Right renal pelvis (tissue), 4 donors: ENCODE measurements at regions not wholly inside any gene's neighbourhood (a gene's known extent, or its start where the extent isn't known, plus 50 kb on each side); places are given as distances from the start of the nearest gene placed in this dataset.

Experiments
- DNase-seq, 4 donors: peaks; one replicate each; pipeline ENCODE4 v3.0.0-alpha.2; 2013; ENCODE audit warnings: low read depth in 4 of 4, low spot score in 3 of 4, missing footprints in 1 of 4

GRCh38 chr4:96649536-96649935, 809.6 kb downstream of the PDHA2 start:
- no peak for DNase-seq

- DNase-seq = no peak
Measured at GRCh38 chr4:96652158-96652557, 812.3 kb downstream of the PDHA2 start.

DNA sequence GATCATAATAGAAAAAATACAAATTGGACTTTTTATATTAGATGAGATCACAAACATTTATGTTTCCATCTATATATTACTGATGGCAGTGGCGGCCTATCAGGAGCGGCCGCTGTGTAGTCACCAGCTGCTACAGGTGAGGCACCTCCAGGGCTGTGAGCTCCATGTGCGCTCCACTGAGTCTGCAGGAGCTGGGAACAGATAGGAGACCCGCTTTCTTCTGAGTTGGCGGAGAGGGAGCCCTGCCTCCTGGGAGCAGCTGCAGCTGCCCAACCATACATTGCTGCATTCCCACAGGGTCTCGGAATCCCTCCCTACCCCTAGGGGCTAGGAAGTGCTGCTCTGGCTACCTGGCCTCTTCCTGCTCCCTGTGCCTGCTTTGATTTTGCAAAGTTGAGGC, 812.9 kb downstream of the PDHA2 start:
- no peak for DNase-seq

GRCh38 chr4:96654045-96654444, 814.2 kb downstream of the PDHA2 start:
- no peak for DNase-seq

GRCh38 chr4:96670381-96670780, 830.5 kb downstream of the PDHA2 start:
- DNase-seq = no peak

DNA sequence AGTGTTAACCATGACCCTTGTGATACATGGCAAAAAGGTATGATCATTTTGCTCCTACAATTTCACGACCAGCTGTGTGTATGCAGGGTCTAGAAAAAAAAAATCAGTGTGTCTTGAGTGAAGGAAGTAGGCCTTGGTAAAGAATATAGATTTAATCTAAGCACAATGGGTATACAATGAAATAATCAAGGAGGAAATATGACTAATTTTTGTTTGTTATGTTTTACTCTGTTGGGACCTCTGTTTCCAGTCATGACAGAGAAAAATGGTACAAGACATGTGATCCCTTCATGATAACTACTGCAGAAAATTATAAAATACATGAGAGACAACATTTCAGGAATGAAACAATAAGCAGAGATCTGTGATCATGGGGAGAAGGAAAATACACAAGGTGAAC, 835.5 kb downstream of the PDHA2 start:
- DNase-seq = no peak

DNA sequence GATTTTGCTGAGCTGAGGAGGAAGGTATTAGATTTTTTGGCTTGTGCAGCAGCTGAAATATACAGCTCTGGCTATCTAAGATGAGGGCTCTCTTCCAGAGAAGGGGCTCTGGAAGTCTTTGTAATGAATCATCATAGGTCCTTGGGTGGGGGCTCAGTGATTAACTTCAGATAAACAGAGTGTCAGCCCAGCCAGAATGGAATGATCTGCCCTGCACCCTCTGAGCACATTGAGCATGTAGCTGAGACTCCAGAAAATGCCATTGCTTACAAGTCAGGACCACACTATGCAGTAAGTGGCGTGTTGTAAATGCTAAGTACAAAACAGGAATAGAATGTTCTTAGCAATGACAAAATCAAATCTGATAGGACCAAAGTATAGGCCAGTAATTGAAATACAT, 836.0 kb downstream of the PDHA2 start:
- DNase-seq = no peak

- DNase-seq = no peak
Measured at GRCh38 chr4:96676754-96677435, 837.0 kb downstream of the PDHA2 start.

DNA sequence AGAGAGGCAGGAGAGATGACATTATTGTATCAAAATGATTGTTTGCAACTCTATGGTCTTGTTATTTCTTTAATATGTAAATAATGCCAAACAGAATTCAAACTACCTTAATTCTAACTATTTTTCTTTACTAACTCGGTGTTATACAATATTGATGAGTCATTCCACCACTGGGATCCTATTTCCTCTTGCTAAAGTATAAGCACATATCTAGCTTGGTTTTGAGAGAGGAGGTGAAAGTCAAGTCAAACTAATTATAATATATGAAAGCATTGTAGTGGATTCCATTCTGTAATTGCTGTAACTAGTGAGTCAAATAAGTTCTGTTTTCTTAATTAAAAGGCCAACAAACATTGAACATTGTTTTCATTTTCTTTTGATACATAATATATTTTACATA, 837.6 kb downstream of the PDHA2 start:
- DNase-seq = no peak

DNA sequence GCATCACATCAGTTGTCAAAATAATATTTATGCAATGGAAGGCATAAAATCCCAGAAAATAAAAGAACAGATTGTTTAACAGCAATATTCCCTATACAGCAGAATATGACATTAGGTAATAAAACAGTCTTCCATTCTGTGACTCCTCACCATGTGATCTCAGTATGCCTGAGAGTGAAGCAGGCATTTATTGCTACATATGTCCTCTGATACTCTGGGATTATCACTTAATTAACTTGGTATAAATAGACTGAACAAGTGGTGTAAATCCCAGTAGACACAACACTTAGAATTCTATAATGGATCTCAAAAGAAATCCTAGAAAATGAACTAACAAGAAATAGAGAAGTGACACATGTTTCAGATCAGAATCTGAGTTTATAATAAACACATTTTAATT, 841.3 kb downstream of the PDHA2 start:
- DNase-seq = no peak

GRCh38 chr4:96685691-96686090, 845.8 kb downstream of the PDHA2 start:
- DNase-seq = no peak

- no peak for DNase-seq
Measured at GRCh38 chr4:96691521-96691920, 851.6 kb downstream of the PDHA2 start.

DNA sequence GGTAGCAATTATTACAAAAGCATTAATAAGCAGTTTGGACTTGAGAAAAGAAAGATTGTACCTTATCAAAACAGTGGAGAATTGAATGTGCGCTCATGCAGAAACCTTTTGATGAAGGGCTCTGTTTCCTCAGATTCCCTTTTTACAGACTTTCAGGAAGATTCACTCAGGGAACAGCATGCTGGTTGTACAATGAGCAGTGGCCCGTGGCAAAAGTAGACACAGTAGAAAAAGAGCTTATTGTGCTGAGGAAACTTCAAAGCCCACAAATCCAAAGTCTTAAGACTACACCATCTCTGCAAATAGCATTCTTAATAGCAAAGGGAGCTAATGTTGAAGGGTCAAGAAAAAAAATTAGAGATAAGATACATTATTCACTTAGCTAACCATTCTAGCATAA, 858.9 kb downstream of the PDHA2 start:
- DNase-seq = no peak

GRCh38 chr4:96703265-96703664, 863.4 kb downstream of the PDHA2 start:
- DNase-seq = no peak

DNA sequence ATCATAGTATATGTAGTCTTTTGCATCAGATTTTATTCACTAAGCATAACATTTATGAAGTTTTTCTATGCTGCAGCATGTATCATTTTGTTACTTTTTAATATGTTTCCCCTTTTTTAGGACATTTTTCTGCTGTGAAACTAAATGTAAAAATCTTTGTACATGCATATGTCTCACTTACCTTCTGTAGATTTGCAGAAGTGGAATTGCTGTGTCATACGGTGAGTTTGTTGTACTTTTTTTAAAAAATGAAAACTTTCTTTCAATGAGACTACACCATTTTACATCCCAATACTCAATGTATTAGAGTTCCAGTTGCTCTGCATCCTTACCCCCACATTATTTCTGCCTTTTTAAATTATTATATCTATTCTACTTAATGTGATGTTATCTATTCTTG, 868.9 kb downstream of the PDHA2 start:
- no peak for DNase-seq

GRCh38 chr4:96713271-96713850, 873.5 kb downstream of the PDHA2 start:
- DNase-seq = no peak

- no peak for DNase-seq
Measured at GRCh38 chr4:96729641-96730040, 889.7 kb downstream of the PDHA2 start.

DNA sequence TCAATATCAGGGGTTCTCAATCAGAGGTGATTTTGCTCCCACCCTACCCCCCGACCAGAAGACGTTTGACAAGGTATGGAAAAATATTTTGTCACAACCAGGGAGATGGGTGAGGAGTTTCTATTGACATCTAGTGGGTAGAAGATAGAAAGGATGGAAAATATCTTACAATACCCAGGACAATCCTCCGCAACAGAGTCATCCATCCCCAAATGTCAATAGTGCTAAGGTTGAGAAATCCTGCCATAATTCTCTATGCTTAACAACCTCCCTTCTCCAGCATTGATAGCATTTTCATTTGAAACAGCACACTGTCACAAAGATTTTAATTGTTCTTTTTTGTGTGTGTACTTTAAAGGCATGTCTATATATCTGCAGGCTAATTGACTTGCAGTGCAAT, 890.5 kb downstream of the PDHA2 start:
- no peak for DNase-seq

DNA sequence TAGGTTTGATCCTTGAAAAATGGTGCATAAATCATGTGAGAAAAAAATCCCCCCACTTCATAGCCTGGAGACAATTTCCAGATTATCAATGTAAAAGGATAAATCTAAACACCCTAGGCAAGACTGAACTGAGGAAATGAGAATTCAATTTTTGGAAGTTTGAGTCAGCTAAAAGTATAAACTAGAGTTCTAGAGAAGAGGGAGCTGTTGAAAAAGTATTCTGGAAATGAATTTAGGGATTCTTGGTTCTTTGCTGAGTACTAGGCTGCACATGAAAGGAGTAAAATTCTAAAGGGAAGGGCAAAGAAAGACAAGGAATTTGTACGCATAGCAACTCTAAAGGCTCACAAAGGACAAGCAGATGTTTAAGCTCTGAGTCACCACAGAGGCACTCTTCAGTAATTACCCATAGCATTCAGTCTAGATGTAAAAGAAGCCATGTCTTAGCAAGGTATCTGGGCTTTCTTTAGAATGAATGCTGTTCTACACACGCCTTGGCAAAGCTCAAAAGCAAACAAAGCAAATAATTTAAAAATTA, 896.5 kb downstream of the PDHA2 start:
- no peak for DNase-seq

GRCh38 chr4:96739101-96739500, 899.2 kb downstream of the PDHA2 start:
- DNase-seq = no peak

GRCh38 chr4:96742332-96743014, 902.6 kb downstream of the PDHA2 start:
- DNase-seq = no peak

DNA sequence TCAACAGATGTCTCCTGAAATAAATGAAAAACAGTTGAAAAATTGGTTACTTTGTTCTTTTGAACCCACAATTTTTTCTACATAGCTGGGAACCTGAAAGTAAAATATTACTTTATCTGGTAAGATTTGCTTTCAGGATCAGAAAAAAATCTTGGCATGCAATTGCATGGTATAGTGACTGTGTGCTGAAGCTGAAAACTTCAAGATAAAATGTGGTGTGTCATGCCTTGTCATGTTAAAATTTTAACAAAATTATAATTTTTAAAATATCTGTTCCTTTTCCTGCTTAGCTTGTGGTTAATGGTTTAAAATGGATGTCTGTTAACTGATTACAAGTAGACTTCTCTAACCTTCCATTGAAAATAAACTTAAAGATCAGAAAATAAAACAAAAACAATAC, 904.8 kb downstream of the PDHA2 start:
- no peak for DNase-seq
